ENCODE measurements at regions not wholly inside any gene's neighbourhood (a gene's known extent, or its start where the extent isn't known, plus 50 kb on each side); places are given as distances from the start of the nearest gene placed in this dataset.
A peak's percentile ranks its signal among the peaks of the same experiment; 100 is the strongest.
"Not testable (repeated sequence)": the region's sequence is repeated elsewhere in the genome, so short reads cannot be mapped to it uniquely, and the experiment has no call there.

DNA sequence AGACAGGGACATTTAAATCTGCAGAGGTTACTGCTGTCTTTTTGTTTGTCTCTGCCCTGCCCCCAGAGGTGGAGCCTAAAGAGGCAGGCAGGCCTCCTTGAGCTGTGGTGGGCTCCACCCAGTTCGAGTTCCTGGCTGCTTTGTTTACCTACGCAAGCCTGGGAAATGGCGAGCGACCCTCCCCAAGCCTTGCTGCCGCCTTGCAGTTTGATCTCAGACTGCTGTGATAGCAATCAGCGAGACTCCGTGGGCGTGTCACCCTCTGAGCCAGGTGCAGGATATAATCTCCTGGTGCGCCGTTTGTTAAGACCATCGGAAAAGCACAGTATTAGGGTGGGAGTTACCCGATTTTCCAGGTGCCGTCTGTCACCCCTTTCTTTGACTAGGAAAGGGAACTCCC, 93.3 kb downstream of the ANKRD30BL start:
- H3K9me3 ChIP-seq (ENCODE audit: control extremely low read depth in 1 of 3, control insufficient read depth in 2 of 3, insufficient read depth in 1 of 3, low read length in 2 of 3); H4K20me1 ChIP-seq (ENCODE audit: control insufficient read depth, insufficient read depth, low read length, poor library complexity, severe bottlenecking); H3K27me3 ChIP-seq (replicated peaks in 1 of 4; ENCODE audit: control extremely low read depth in 1 of 4, control insufficient read depth in 3 of 4, insufficient read depth in 4 of 4, low read length in 3 of 4); DNase-seq; ATAC-seq (ENCODE audit: low read depth); H3K9me3 Mint-ChIP-seq (ENCODE audit: insufficient read depth); H3K4me1 Mint-ChIP-seq; H3K9ac ChIP-seq (ENCODE audit: low read length); H3K4me2 ChIP-seq (replicated peaks; ENCODE audit: low read depth, low read length, poor library complexity, severe bottlenecking); H2AFZ ChIP-seq (ENCODE audit: insufficient read depth, low read depth, low read length, poor library complexity, severe bottlenecking); H3K36me3 ChIP-seq (replicated peaks in 1 of 2; ENCODE audit: control extremely low read depth in 1 of 2, control insufficient read depth in 1 of 2, extremely low read depth in 1 of 2, insufficient read depth in 2 of 2, low read length in 1 of 2); H3K27ac Mint-ChIP-seq; H3K4me1 ChIP-seq (ENCODE audit: control insufficient read depth in 2 of 2, insufficient read depth in 2 of 2, low read length in 2 of 2); H3K4me3 ChIP-seq (ENCODE audit: control extremely low read depth in 1 of 5, extremely low read depth in 1 of 5, insufficient read depth in 1 of 5, low read depth in 2 of 5, low read length in 4 of 5); H3K27ac ChIP-seq (ENCODE audit: low read length in 2 of 2); H3K4me3 Mint-ChIP-seq; CTCF ChIA-PET; H3K79me2 ChIP-seq (ENCODE audit: control insufficient read depth, insufficient read depth, low read length); POLR2A ChIA-PET; intact Hi-C loops (cut with micrococcal nuclease); H3K27me3 Mint-ChIP-seq: not testable (repeated sequence)
- WGBS (ENCODE audit: insufficient coverage): 89% methylated on average over 8 of the region's 13 CpGs

DNA sequence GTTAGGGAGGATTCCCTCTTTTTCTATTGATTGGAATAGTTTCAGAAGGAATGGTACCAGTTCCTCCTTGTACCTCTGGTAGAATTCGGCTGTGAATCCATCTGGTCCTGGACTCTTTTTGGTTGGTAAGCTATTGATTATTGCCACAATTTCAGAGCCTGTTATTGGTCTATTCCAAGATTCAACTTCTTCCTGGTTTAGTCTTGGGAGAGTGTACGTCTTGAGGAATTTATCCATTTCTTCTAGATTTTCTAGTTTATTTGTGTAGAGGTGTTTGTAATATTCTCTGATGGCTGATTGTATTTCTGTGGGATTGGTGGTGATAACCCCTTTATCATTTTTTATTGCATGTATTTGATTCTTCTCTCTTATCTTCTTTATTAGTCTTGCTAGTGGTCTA, 96.4 kb downstream of the ANKRD30BL start:
- H3K4me3 ChIP-seq (ENCODE audit: control extremely low read depth in 1 of 5, extremely low read depth in 1 of 5, insufficient read depth in 1 of 5, low read depth in 2 of 5, low read length in 4 of 5); CTCF ChIA-PET; H3K27me3 ChIP-seq (replicated peaks in 1 of 4; ENCODE audit: control extremely low read depth in 1 of 4, control insufficient read depth in 3 of 4, insufficient read depth in 4 of 4, low read length in 3 of 4); H3K4me3 Mint-ChIP-seq; ATAC-seq (ENCODE audit: low read depth); H3K36me3 ChIP-seq (replicated peaks in 1 of 2; ENCODE audit: control extremely low read depth in 1 of 2, control insufficient read depth in 1 of 2, extremely low read depth in 1 of 2, insufficient read depth in 2 of 2, low read length in 1 of 2); H4K20me1 ChIP-seq (ENCODE audit: control insufficient read depth, insufficient read depth, low read length, poor library complexity, severe bottlenecking); H3K9me3 Mint-ChIP-seq (ENCODE audit: insufficient read depth); H3K4me1 ChIP-seq (ENCODE audit: control insufficient read depth in 2 of 2, insufficient read depth in 2 of 2, low read length in 2 of 2); intact Hi-C loops (cut with micrococcal nuclease); H3K9ac ChIP-seq (ENCODE audit: low read length); H3K9me3 ChIP-seq (ENCODE audit: control extremely low read depth in 1 of 3, control insufficient read depth in 2 of 3, insufficient read depth in 1 of 3, low read length in 2 of 3); H3K4me2 ChIP-seq (replicated peaks; ENCODE audit: low read depth, low read length, poor library complexity, severe bottlenecking); H3K79me2 ChIP-seq (ENCODE audit: control insufficient read depth, insufficient read depth, low read length); POLR2A ChIA-PET; H3K27ac ChIP-seq (ENCODE audit: low read length in 2 of 2); H3K27me3 Mint-ChIP-seq; H2AFZ ChIP-seq (ENCODE audit: insufficient read depth, low read depth, low read length, poor library complexity, severe bottlenecking); H3K4me1 Mint-ChIP-seq; H3K27ac Mint-ChIP-seq; DNase-seq: not testable (repeated sequence)
- WGBS (ENCODE audit: insufficient coverage): no CpG with 5 or more reads among the region's 2 CpGs

- WGBS (ENCODE audit: insufficient coverage): no CpG with 5 or more reads among the region's 5 CpGs
- intact Hi-C loops (cut with micrococcal nuclease): not testable (repeated sequence)
Measured at GRCh38 chr2:132039609-132040236, 122.0 kb downstream of the ANKRD30BL start.

GRCh38 chr2:132038883-132039235, 122.9 kb downstream of the ANKRD30BL start:
- H3K27me3 ChIP-seq (replicated peaks in 1 of 4; ENCODE audit: control extremely low read depth in 1 of 4, control insufficient read depth in 3 of 4, insufficient read depth in 4 of 4, low read length in 3 of 4): peaks cover 0 to 19% (median 11%) of the 10 kb centered on the region in 4 experiments
- H3K4me3 ChIP-seq (ENCODE audit: control extremely low read depth in 1 of 5, extremely low read depth in 1 of 5, insufficient read depth in 1 of 5, low read depth in 2 of 5, low read length in 4 of 5); H3K27ac ChIP-seq (ENCODE audit: low read length in 2 of 2); H3K4me1 Mint-ChIP-seq; DNase-seq; H3K27ac Mint-ChIP-seq; POLR2A ChIA-PET; H4K20me1 ChIP-seq (ENCODE audit: control insufficient read depth, insufficient read depth, low read length, poor library complexity, severe bottlenecking); intact Hi-C loops (cut with micrococcal nuclease); ATAC-seq (ENCODE audit: low read depth); H3K79me2 ChIP-seq (ENCODE audit: control insufficient read depth, insufficient read depth, low read length); H3K36me3 ChIP-seq (replicated peaks in 1 of 2; ENCODE audit: control extremely low read depth in 1 of 2, control insufficient read depth in 1 of 2, extremely low read depth in 1 of 2, insufficient read depth in 2 of 2, low read length in 1 of 2); CTCF ChIA-PET; H3K9ac ChIP-seq (ENCODE audit: low read length); H3K9me3 Mint-ChIP-seq (ENCODE audit: insufficient read depth): not testable (repeated sequence)
- peaks cover 0 to 11% (median 0%) of the 10 kb centered on the region in 3 donors for H3K9me3 ChIP-seq (ENCODE audit: control extremely low read depth in 1 of 3, control insufficient read depth in 2 of 3, insufficient read depth in 1 of 3, low read length in 2 of 3)
- Mint-ChIP-seq H3K4me3 (peak overlapping the region; percentile 68), H3K27me3 (peaks cover 38% of the 10 kb centered on the region)
- peaks cover 3 to 12% of the 10 kb centered on the region in 2 donors for H3K4me1 ChIP-seq (ENCODE audit: control insufficient read depth in 2 of 2, insufficient read depth in 2 of 2, low read length in 2 of 2)
- peak overlapping the region; percentile 62 for H3K4me2 ChIP-seq (replicated peaks; ENCODE audit: low read depth, low read length, poor library complexity, severe bottlenecking)
- no CpG with 5 or more reads among the region's 1 CpG for WGBS (ENCODE audit: insufficient coverage)
- H2AFZ ChIP-seq (ENCODE audit: insufficient read depth, low read depth, low read length, poor library complexity, severe bottlenecking): peak overlapping the region; percentile 51

More at GRCh38 chr2:132039609-132040236, 122.0 kb downstream of the ANKRD30BL start:
- H4K20me1 ChIP-seq (ENCODE audit: control insufficient read depth, insufficient read depth, low read length, poor library complexity, severe bottlenecking); H3K36me3 ChIP-seq (replicated peaks in 1 of 2; ENCODE audit: control extremely low read depth in 1 of 2, control insufficient read depth in 1 of 2, extremely low read depth in 1 of 2, insufficient read depth in 2 of 2, low read length in 1 of 2); H3K4me3 Mint-ChIP-seq; H3K9ac ChIP-seq (ENCODE audit: low read length); CTCF ChIA-PET; H2AFZ ChIP-seq (ENCODE audit: insufficient read depth, low read depth, low read length, poor library complexity, severe bottlenecking); DNase-seq; H3K79me2 ChIP-seq (ENCODE audit: control insufficient read depth, insufficient read depth, low read length); POLR2A ChIA-PET; H3K4me1 Mint-ChIP-seq; H3K4me2 ChIP-seq (replicated peaks; ENCODE audit: low read depth, low read length, poor library complexity, severe bottlenecking); H3K27ac ChIP-seq (ENCODE audit: low read length in 2 of 2); H3K4me3 ChIP-seq (ENCODE audit: control extremely low read depth in 1 of 5, extremely low read depth in 1 of 5, insufficient read depth in 1 of 5, low read depth in 2 of 5, low read length in 4 of 5); ATAC-seq (ENCODE audit: low read depth); H3K9me3 Mint-ChIP-seq (ENCODE audit: insufficient read depth); H3K27ac Mint-ChIP-seq: not testable (repeated sequence)
- H3K27me3 Mint-ChIP-seq: peaks cover 42% of the 10 kb centered on the region
- peaks cover 3 to 12% of the 10 kb centered on the region in 2 donors for H3K4me1 ChIP-seq (ENCODE audit: control insufficient read depth in 2 of 2, insufficient read depth in 2 of 2, low read length in 2 of 2)
- peaks cover 0 to 11% (median 0%) of the 10 kb centered on the region in 3 donors for H3K9me3 ChIP-seq (ENCODE audit: control extremely low read depth in 1 of 3, control insufficient read depth in 2 of 3, insufficient read depth in 1 of 3, low read length in 2 of 3)
- peaks cover 0 to 19% (median 11%) of the 10 kb centered on the region in 4 experiments for H3K27me3 ChIP-seq (replicated peaks in 1 of 4; ENCODE audit: control extremely low read depth in 1 of 4, control insufficient read depth in 3 of 4, insufficient read depth in 4 of 4, low read length in 3 of 4)
